Adrenal gland (tissue), 5 donors: ENCODE measurements at regions not wholly inside any gene's neighbourhood (a gene's known extent, or its start where the extent isn't known, plus 50 kb on each side); places are given as distances from the start of the nearest gene placed in this dataset.

Experiments used
- POLR2A ChIP-seq, 2 donors: fragments of 450-650 bp; IDR thresholded peaks; one replicate each; pipeline ENCODE4 v1.6.1; 2017; ENCODE audit warnings: antibody characterized with exemption in 2 of 2, mild to moderate bottlenecking in 2 of 2, moderate library complexity in 1 of 2
- TF ChIP-seq, protein P1 (sequence below), 6 experiments: fragments of 450-650 bp in 4 of 6; fragments of 200-600 bp in 2 of 6; sonication (generic) in 1 of 6; IDR thresholded peaks; 1 replicate in 5 of 6; 2 replicates in 1 of 6; pipeline versions ENCODE4 v1.5.1 to v1.8.0; 2016 to 2021; ENCODE audit warnings: antibody characterized with exemption in 6 of 6, mild to moderate bottlenecking in 2 of 6, moderate library complexity in 1 of 6
- donor health status: DM: no; HTN: no; CAD: no.

DNA sequence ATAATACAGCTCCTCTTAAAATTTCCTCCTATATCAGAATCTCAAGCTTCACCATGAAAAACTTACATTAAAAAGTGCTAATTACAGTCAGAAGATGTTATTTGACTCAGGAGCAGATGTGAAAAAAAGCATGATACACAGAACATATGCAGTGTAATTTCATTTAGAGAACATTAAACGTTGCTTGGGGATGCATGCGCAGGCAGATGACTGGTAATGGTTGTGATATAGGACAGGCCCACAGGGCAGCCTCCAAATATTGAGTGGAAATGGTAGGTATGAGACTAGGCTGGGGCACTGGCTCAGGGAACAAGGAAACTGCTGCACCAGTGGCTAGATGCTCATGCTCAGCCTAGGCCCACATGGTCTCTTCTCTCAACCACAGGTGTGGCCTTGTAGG, 69.7 kb downstream of the IARS1 start:
- TF ChIP-seq, protein P1, sequence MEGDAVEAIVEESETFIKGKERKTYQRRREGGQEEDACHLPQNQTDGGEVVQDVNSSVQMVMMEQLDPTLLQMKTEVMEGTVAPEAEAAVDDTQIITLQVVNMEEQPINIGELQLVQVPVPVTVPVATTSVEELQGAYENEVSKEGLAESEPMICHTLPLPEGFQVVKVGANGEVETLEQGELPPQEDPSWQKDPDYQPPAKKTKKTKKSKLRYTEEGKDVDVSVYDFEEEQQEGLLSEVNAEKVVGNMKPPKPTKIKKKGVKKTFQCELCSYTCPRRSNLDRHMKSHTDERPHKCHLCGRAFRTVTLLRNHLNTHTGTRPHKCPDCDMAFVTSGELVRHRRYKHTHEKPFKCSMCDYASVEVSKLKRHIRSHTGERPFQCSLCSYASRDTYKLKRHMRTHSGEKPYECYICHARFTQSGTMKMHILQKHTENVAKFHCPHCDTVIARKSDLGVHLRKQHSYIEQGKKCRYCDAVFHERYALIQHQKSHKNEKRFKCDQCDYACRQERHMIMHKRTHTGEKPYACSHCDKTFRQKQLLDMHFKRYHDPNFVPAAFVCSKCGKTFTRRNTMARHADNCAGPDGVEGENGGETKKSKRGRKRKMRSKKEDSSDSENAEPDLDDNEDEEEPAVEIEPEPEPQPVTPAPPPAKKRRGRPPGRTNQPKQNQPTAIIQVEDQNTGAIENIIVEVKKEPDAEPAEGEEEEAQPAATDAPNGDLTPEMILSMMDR (IDR thresholded peaks at IDR 0.05) = no peak
- no peak for TF ChIP-seq POLR2A (IDR thresholded peaks at IDR 0.05)
